MM.1S (cell line): ENCODE measurements at regions not wholly inside any gene's neighbourhood (a gene's known extent, or its start where the extent isn't known, plus 50 kb on each side); places are given as distances from the start of the nearest gene placed in this dataset.

Experiments
- DNase-seq: peaks from one replicate; pipeline ENCODE4 v3.0.0-alpha.2; 2015
- H2AFZ ChIP-seq: fragments of 300-600 bp; sonication (generic); 2 replicates; pipeline ENCODE4 v1.6.0; 2016; ENCODE audit warnings: antibody characterized with exemption, low read length
- H3F3A ChIP-seq: fragments of 300-600 bp; sonication (generic); 2 replicates; pipeline ENCODE4 v1.6.1; 2016; ENCODE audit warnings: mild to moderate bottlenecking, antibody characterized with exemption, low read length, moderate library complexity, mixed read lengths; ENCODE audit not compliant: insufficient read depth
- H3K27ac ChIP-seq: fragments of 300-600 bp; sonication (generic); 2 replicates; pipeline ENCODE4 v1.5.1; 2016; ENCODE audit warnings: mild to moderate bottlenecking, low read length
- H3K27me3 ChIP-seq: fragments of 300-600 bp; sonication (generic); replicated peaks from 2 replicates; pipeline ENCODE4 v1.6.0; 2016; ENCODE audit warnings: low read length; ENCODE audit not compliant: insufficient read depth
- H3K36me3 ChIP-seq: fragments of 300-600 bp; sonication (generic); replicated peaks from 2 replicates; pipeline ENCODE4 v1.6.1; 2016; ENCODE audit warnings: mild to moderate bottlenecking, low read length, mixed read lengths; ENCODE audit not compliant: insufficient read depth
- H3K4me1 ChIP-seq: fragments of 300-600 bp; sonication (generic); 2 replicates; pipeline ENCODE4 v1.6.1; 2016; ENCODE audit warnings: low read length, mixed read lengths
- H3K4me2 ChIP-seq: fragments of 300-600 bp; sonication (generic); 2 replicates; pipeline ENCODE4 v1.6.0; 2016; ENCODE audit warnings: low read depth, low read length
- H3K4me3 ChIP-seq: fragments of 300-600 bp; sonication (generic); 2 replicates; pipeline ENCODE4 v1.5.1; 2016; ENCODE audit warnings: low read length, mixed read lengths
- H3K79me2 ChIP-seq: fragments of 300-600 bp; sonication (generic); 2 replicates; pipeline ENCODE4 v1.6.1; 2016; ENCODE audit warnings: mixed run types, low read length, mixed read lengths
- H3K9ac ChIP-seq: fragments of 300-600 bp; sonication (generic); 2 replicates; pipeline ENCODE4 v1.6.1; 2016; ENCODE audit warnings: low read length, mixed read lengths
- H3K9me2 ChIP-seq: fragments of 300-600 bp; sonication (generic); replicated peaks from 2 replicates; pipeline ENCODE4 v1.6.1; 2016; ENCODE audit warnings: mild to moderate bottlenecking, low read length, mixed read lengths; ENCODE audit not compliant: insufficient read depth
- H3K9me3 ChIP-seq: fragments of 300-600 bp; sonication (generic); replicated peaks from 2 replicates; pipeline ENCODE4 v1.6.1; 2016; ENCODE audit warnings: mild to moderate bottlenecking, low read length, mixed read lengths; ENCODE audit not compliant: insufficient read depth
- H4K20me1 ChIP-seq: fragments of 300-600 bp; sonication (generic); 2 replicates; pipeline ENCODE4 v1.6.1; 2016; ENCODE audit warnings: mild to moderate bottlenecking, low read length, moderate library complexity, mixed read lengths; ENCODE audit not compliant: insufficient read depth
- CTCF ChIP-seq: fragments of 300-600 bp; sonication (generic); IDR thresholded peaks from 2 replicates; pipeline ENCODE4 v1.5.1; 2016; ENCODE audit warnings: antibody characterized with exemption, low read length, mixed read lengths
- EZH2 ChIP-seq: fragments of 300-600 bp; sonication (generic); optimal IDR thresholded peaks from 2 replicates; pipeline ENCODE3; 2017; ENCODE audit warnings: low read depth, mild to moderate bottlenecking, antibody characterized with exemption, low read length, mixed read lengths
- EZH2phosphoT487 ChIP-seq: fragments of 300-600 bp; sonication (generic); IDR thresholded peaks from 2 replicates; pipeline ENCODE4 v1.6.1; 2018; ENCODE audit warnings: antibody characterized with exemption, low read length

DNA sequence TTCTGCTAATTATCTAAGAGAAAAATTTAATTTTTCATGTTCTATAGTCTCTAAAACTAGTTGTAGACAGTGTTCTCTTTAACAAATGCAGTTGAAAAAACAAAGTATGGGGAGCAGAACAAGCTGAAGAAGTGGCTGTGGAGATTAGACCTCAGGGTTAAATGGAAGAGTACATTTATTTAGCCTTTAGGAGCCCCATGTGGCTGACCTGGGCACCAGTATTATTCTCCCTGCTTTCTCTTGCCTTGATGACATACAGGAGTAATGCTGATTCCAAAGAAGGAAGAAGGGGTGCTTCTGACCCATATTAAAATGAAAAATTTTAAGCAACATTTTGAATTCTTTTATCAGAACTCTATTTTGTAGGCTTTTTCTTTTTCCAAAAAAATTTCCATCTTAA lies 312.3 kb upstream of the RIOK2 start:
- H3K4me3 ChIP-seq, result no peak overlapping the region
- H2AFZ ChIP-seq, result no peak overlapping the region
- no peak overlapping the region for H3K27ac ChIP-seq
- no peaks in the 10 kb centered on the region for H3K4me1 ChIP-seq
- no peaks in the 10 kb centered on the region for H3K36me3 ChIP-seq
- no peaks in the 10 kb centered on the region for H3K79me2 ChIP-seq
- no peak overlapping the region for H3K4me2 ChIP-seq
- no peaks in the 10 kb centered on the region for H4K20me1 ChIP-seq
- H3K9me3 ChIP-seq, result no peaks in the 10 kb centered on the region
- H3F3A ChIP-seq, result no peaks in the 10 kb centered on the region
- no peaks in the 10 kb centered on the region for H3K27me3 ChIP-seq
- no peak overlapping the region for H3K9ac ChIP-seq
- no peaks in the 10 kb centered on the region for H3K9me2 ChIP-seq
- no peak for DNase-seq
- TF ChIP-seq EZH2 (no peak), CTCF (no peak), EZH2phosphoT487 (no peak)

DNA sequence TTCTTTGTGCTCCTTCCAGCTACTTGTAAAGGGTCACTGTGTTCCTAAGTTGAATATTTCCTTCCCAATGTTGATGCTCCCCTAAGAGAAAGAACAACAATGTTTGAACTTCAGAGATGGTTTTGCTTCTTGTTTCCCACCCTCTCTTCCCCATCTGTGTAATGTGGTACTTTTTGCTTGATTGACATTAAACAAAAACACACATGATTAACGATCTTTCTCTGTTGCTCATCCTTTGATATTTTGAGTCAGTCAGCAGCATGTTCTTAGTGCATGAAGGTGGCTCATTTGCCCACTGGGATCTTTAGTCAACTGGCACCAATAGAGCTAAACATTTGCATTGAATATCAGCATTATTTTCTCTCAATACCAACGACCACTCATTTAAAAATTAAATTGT lies 313.0 kb upstream of the RIOK2 start:
- H3K36me3 ChIP-seq, result no peaks in the 10 kb centered on the region
- no peaks in the 10 kb centered on the region for H3F3A ChIP-seq
- TF ChIP-seq EZH2phosphoT487, result no peak
- no peak for TF ChIP-seq EZH2
- no peak for TF ChIP-seq CTCF
- H3K4me2 ChIP-seq, result no peak overlapping the region
- no peak overlapping the region for H3K9ac ChIP-seq
- H3K4me3 ChIP-seq, result no peak overlapping the region
- no peak overlapping the region for H2AFZ ChIP-seq
- H4K20me1 ChIP-seq, result no peaks in the 10 kb centered on the region
- H3K9me2 ChIP-seq, result no peaks in the 10 kb centered on the region
- H3K9me3 ChIP-seq, result no peaks in the 10 kb centered on the region
- DNase-seq, result no peak
- H3K79me2 ChIP-seq, result no peaks in the 10 kb centered on the region
- no peaks in the 10 kb centered on the region for H3K27me3 ChIP-seq
- H3K4me1 ChIP-seq, result no peaks in the 10 kb centered on the region
- H3K27ac ChIP-seq, result no peak overlapping the region

- Histone ChIP-seq H3K27ac (no peak overlapping the region), H3K9me2 (no peaks in the 10 kb centered on the region), H3F3A (no peaks in the 10 kb centered on the region), H3K9ac (no peak overlapping the region), H3K4me3 (no peak overlapping the region), H4K20me1 (no peaks in the 10 kb centered on the region), H3K79me2 (no peaks in the 10 kb centered on the region), H3K4me1 (no peaks in the 10 kb centered on the region), H3K27me3 (no peaks in the 10 kb centered on the region), H3K4me2 (no peak overlapping the region), H2AFZ (no peak overlapping the region), H3K36me3 (no peaks in the 10 kb centered on the region), H3K9me3 (no peaks in the 10 kb centered on the region)
- TF ChIP-seq EZH2phosphoT487 (no peak), CTCF (no peak), EZH2 (no peak)
- no peak for DNase-seq
Measured at GRCh38 chr5:97498657-97499056, 315.6 kb upstream of the RIOK2 start.

GRCh38 chr5:97499605-97500004 lies 316.6 kb upstream of the RIOK2 start:
- no peak for DNase-seq
- Histone ChIP-seq H3K9me3 (no peaks in the 10 kb centered on the region), H3K9me2 (no peaks in the 10 kb centered on the region), H3K4me3 (no peak overlapping the region), H3F3A (no peaks in the 10 kb centered on the region), H3K27me3 (no peaks in the 10 kb centered on the region), H4K20me1 (no peaks in the 10 kb centered on the region), H3K79me2 (no peaks in the 10 kb centered on the region), H3K36me3 (no peaks in the 10 kb centered on the region), H3K27ac (no peak overlapping the region), H3K4me2 (no peak overlapping the region), H3K4me1 (no peaks in the 10 kb centered on the region), H2AFZ (no peak overlapping the region), H3K9ac (no peak overlapping the region)
- TF ChIP-seq EZH2 (no peak), EZH2phosphoT487 (no peak)
